ENCODE measurements at regions not wholly inside any gene's neighbourhood (a gene's known extent, or its start where the extent isn't known, plus 50 kb on each side); places are given as distances from the start of the nearest gene placed in this dataset.

GRCh38 chr3:18623220-18623619, 198.1 kb upstream of the SATB1 start:
- Histone ChIP-seq H3K9me3 (ENCODE audit: insufficient read depth, low read length, severe bottlenecking) (no peaks in the 10 kb centered on the region), H3K27me3 (ENCODE audit: insufficient read depth, low read length, poor library complexity) (no peaks in the 10 kb centered on the region), H3K4me2 (ENCODE audit: insufficient read depth, low read length) (no peak overlapping the region), H3K27ac (ENCODE audit: low read length) (no peak overlapping the region), H3K79me2 (ENCODE audit: insufficient read depth, low read length) (no peaks in the 10 kb centered on the region), H4K20me1 (ENCODE audit: insufficient read depth, low read length) (no peaks in the 10 kb centered on the region), H2AFZ (ENCODE audit: low read depth, low read length) (no peak overlapping the region), H3K36me3 (ENCODE audit: insufficient read depth, low read length) (no peaks in the 10 kb centered on the region), H3K4me1 (ENCODE audit: insufficient read depth, low read length) (no peaks in the 10 kb centered on the region), H3K4me3 (ENCODE audit: low read depth in 1 of 2, low read length in 2 of 2) (no peak overlapping the region), H3K9ac (ENCODE audit: low read depth, low read length) (no peak overlapping the region)
- no peak for ATAC-seq (ENCODE audit: insufficient read depth, low read depth)
- TF ChIP-seq EZH2 (IDR thresholded peaks at IDR 0.05; ENCODE audit: borderline replicate concordance, low read depth, low read length, severe bottlenecking) = no peak
- TF ChIP-seq, protein P1, sequence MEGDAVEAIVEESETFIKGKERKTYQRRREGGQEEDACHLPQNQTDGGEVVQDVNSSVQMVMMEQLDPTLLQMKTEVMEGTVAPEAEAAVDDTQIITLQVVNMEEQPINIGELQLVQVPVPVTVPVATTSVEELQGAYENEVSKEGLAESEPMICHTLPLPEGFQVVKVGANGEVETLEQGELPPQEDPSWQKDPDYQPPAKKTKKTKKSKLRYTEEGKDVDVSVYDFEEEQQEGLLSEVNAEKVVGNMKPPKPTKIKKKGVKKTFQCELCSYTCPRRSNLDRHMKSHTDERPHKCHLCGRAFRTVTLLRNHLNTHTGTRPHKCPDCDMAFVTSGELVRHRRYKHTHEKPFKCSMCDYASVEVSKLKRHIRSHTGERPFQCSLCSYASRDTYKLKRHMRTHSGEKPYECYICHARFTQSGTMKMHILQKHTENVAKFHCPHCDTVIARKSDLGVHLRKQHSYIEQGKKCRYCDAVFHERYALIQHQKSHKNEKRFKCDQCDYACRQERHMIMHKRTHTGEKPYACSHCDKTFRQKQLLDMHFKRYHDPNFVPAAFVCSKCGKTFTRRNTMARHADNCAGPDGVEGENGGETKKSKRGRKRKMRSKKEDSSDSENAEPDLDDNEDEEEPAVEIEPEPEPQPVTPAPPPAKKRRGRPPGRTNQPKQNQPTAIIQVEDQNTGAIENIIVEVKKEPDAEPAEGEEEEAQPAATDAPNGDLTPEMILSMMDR (IDR thresholded peaks at IDR 0.05; ENCODE audit: borderline replicate concordance, extremely low read depth, low read length, poor library complexity, severe bottlenecking) = no peak
- DNase-seq = no peak

- Histone ChIP-seq H3K36me3 (ENCODE audit: insufficient read depth, low read length) (no peaks in the 10 kb centered on the region), H3K9me3 (ENCODE audit: insufficient read depth, low read length, severe bottlenecking) (no peaks in the 10 kb centered on the region), H2AFZ (ENCODE audit: low read depth, low read length) (no peak overlapping the region), H3K79me2 (ENCODE audit: insufficient read depth, low read length) (no peaks in the 10 kb centered on the region), H3K4me2 (ENCODE audit: insufficient read depth, low read length) (no peak overlapping the region), H3K4me1 (ENCODE audit: insufficient read depth, low read length) (no peaks in the 10 kb centered on the region), H3K9ac (ENCODE audit: low read depth, low read length) (no peak overlapping the region), H3K27ac (ENCODE audit: low read length) (no peak overlapping the region), H4K20me1 (ENCODE audit: insufficient read depth, low read length) (no peaks in the 10 kb centered on the region), H3K4me3 (ENCODE audit: low read depth in 1 of 2, low read length in 2 of 2) (no peak overlapping the region), H3K27me3 (ENCODE audit: insufficient read depth, low read length, poor library complexity) (no peaks in the 10 kb centered on the region)
- ATAC-seq (ENCODE audit: insufficient read depth, low read depth) (no peak), DNase-seq (no peak)
- no peak for TF ChIP-seq EZH2 (IDR thresholded peaks at IDR 0.05; ENCODE audit: borderline replicate concordance, low read depth, low read length, severe bottlenecking)
- TF ChIP-seq, protein P1 (IDR thresholded peaks at IDR 0.05; ENCODE audit: borderline replicate concordance, extremely low read depth, low read length, poor library complexity, severe bottlenecking) = no peak
Measured at GRCh38 chr3:18618723-18619122, 193.6 kb upstream of the SATB1 start.

DNA sequence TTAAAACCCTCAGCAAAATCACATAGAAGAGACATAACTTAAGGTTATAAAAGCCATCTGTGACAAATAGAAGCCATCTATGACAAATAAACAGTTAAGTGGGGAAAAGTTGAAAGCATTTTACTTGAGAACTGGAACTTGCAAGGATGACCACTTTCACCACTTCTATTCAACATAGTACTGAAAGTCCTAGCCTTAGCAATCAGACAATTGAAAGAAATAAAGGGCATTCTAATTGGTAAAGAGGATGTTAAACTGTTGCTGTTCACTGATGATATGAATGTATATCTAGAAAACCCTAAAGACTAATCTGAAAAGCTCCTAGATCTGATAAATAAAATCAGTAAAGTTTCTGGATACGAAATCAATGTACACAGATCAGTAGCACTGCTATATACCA, 186.9 kb upstream of the SATB1 start:
- no peak overlapping the region for H3K4me2 ChIP-seq (ENCODE audit: insufficient read depth, low read length)
- no peak overlapping the region for H3K4me3 ChIP-seq (ENCODE audit: low read depth in 1 of 2, low read length in 2 of 2)
- H3K36me3 ChIP-seq (ENCODE audit: insufficient read depth, low read length) = no peaks in the 10 kb centered on the region
- H3K27ac ChIP-seq (ENCODE audit: low read length) = no peak overlapping the region
- TF ChIP-seq, protein P1 (IDR thresholded peaks at IDR 0.05; ENCODE audit: borderline replicate concordance, extremely low read depth, low read length, poor library complexity, severe bottlenecking) = no peak
- TF ChIP-seq EZH2 (IDR thresholded peaks at IDR 0.05; ENCODE audit: borderline replicate concordance, low read depth, low read length, severe bottlenecking) = no peak
- H3K9ac ChIP-seq (ENCODE audit: low read depth, low read length) = no peak overlapping the region
- no peaks in the 10 kb centered on the region for H3K9me3 ChIP-seq (ENCODE audit: insufficient read depth, low read length, severe bottlenecking)
- no peak for DNase-seq
- H3K4me1 ChIP-seq (ENCODE audit: insufficient read depth, low read length) = no peaks in the 10 kb centered on the region
- H3K27me3 ChIP-seq (ENCODE audit: insufficient read depth, low read length, poor library complexity) = no peaks in the 10 kb centered on the region
- no peak overlapping the region for H2AFZ ChIP-seq (ENCODE audit: low read depth, low read length)
- no peaks in the 10 kb centered on the region for H3K79me2 ChIP-seq (ENCODE audit: insufficient read depth, low read length)
- ATAC-seq (ENCODE audit: insufficient read depth, low read depth) = no peak
- no peaks in the 10 kb centered on the region for H4K20me1 ChIP-seq (ENCODE audit: insufficient read depth, low read length)

- H3K9ac ChIP-seq (ENCODE audit: low read depth, low read length) = no peak overlapping the region
- no peaks in the 10 kb centered on the region for H3K36me3 ChIP-seq (ENCODE audit: insufficient read depth, low read length)
- H3K4me1 ChIP-seq (ENCODE audit: insufficient read depth, low read length) = no peaks in the 10 kb centered on the region
- ATAC-seq (ENCODE audit: insufficient read depth, low read depth) = no peak
- H3K27me3 ChIP-seq (ENCODE audit: insufficient read depth, low read length, poor library complexity) = no peaks in the 10 kb centered on the region
- no peak overlapping the region for H3K4me3 ChIP-seq (ENCODE audit: low read depth in 1 of 2, low read length in 2 of 2)
- no peak overlapping the region for H2AFZ ChIP-seq (ENCODE audit: low read depth, low read length)
- no peak overlapping the region for H3K4me2 ChIP-seq (ENCODE audit: insufficient read depth, low read length)
- TF ChIP-seq, protein P1 (IDR thresholded peaks at IDR 0.05; ENCODE audit: borderline replicate concordance, extremely low read depth, low read length, poor library complexity, severe bottlenecking) = no peak
- TF ChIP-seq EZH2 (IDR thresholded peaks at IDR 0.05; ENCODE audit: borderline replicate concordance, low read depth, low read length, severe bottlenecking) = no peak
- no peak for DNase-seq
- no peaks in the 10 kb centered on the region for H3K9me3 ChIP-seq (ENCODE audit: insufficient read depth, low read length, severe bottlenecking)
- H3K79me2 ChIP-seq (ENCODE audit: insufficient read depth, low read length) = no peaks in the 10 kb centered on the region
- H3K27ac ChIP-seq (ENCODE audit: low read length) = no peak overlapping the region
- H4K20me1 ChIP-seq (ENCODE audit: insufficient read depth, low read length) = no peaks in the 10 kb centered on the region
Measured at GRCh38 chr3:18609187-18609586, 184.0 kb upstream of the SATB1 start.

All from DND-41 (cell line).